ENCODE measurements at regions not wholly inside any gene's neighbourhood (a gene's known extent, or its start where the extent isn't known, plus 50 kb on each side); places are given as distances from the start of the nearest gene placed in this dataset.

DNA sequence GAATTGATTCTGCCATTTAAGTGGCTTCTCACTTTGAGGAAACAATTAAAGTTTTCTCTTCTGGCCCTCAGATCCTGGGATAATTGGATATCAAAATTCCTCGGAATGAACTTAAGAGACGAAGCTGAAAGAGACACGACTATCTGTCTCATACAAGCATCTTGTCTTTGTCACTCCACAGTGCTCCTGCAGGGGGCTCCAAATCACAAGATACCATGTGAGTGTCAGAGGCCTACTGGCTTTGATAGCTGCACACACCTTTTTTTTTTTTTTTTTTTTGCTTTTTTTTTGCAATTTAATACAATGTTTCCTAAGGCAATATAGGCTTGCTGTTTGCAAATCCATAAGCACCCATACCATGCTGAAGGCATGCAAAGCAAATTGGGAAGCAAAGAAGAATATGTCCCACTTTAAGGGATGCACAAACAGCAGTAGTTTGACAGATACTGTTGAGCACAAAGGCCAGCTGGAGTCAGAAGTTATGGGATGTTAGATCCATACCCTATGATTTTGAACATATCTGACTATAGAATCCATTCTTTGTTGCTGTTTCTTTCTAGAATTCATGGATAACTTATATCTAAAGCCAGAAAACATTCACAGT, 109.0 kb upstream of the CBLN2 start:
- no peak overlapping the region for H2AFZ ChIP-seq (ENCODE audit: low read length)
- H4K5ac ChIP-seq (ENCODE audit: insufficient read length, low read depth, low read length) = no peak overlapping the region
- H4K8ac ChIP-seq (replicated peaks; ENCODE audit: insufficient read length, low read depth, low read length) = no peak overlapping the region
- no peak overlapping the region for H3T11ph ChIP-seq (ENCODE audit: low read length)
- peak; percentile 71 for DNase-seq
- H2AK5ac ChIP-seq (ENCODE audit: insufficient read length, low read length) = no peak overlapping the region
- no peak overlapping the region for H3K9ac ChIP-seq (ENCODE audit: extremely low read depth, insufficient read length, low read length)
- H3K9me3 Mint-ChIP-seq = peaks cover 5 to 7% of the 10 kb centered on the region in 2 experiments; a peak in 4 of 5 replicates
- H2BK5ac ChIP-seq (ENCODE audit: insufficient read length, low read length) = no peak overlapping the region
- H2BK120ac ChIP-seq (ENCODE audit: low read depth, low read length, poor library complexity, severe bottlenecking) = no peak overlapping the region
- no peak overlapping the region for H3K23ac ChIP-seq (ENCODE audit: insufficient read length, low read depth, low read length)
- no peaks in the 10 kb centered on the region for H3K4me1 Mint-ChIP-seq
- H3K4ac ChIP-seq (ENCODE audit: low read depth, low read length) = no peak overlapping the region
- WGBS (ENCODE audit: extremely low coverage, insufficient read length, low lambda C conversion rate) = no CpG with 5 or more reads among the region's 3 CpGs
- H4K91ac ChIP-seq (ENCODE audit: insufficient read length, low read depth, low read length) = no peak overlapping the region
- TF ChIP-seq, protein P1, sequence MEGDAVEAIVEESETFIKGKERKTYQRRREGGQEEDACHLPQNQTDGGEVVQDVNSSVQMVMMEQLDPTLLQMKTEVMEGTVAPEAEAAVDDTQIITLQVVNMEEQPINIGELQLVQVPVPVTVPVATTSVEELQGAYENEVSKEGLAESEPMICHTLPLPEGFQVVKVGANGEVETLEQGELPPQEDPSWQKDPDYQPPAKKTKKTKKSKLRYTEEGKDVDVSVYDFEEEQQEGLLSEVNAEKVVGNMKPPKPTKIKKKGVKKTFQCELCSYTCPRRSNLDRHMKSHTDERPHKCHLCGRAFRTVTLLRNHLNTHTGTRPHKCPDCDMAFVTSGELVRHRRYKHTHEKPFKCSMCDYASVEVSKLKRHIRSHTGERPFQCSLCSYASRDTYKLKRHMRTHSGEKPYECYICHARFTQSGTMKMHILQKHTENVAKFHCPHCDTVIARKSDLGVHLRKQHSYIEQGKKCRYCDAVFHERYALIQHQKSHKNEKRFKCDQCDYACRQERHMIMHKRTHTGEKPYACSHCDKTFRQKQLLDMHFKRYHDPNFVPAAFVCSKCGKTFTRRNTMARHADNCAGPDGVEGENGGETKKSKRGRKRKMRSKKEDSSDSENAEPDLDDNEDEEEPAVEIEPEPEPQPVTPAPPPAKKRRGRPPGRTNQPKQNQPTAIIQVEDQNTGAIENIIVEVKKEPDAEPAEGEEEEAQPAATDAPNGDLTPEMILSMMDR (conservative IDR thresholded peaks at IDR 0.05) = peak; percentile 75
- no peak overlapping the region for H3K4me2 ChIP-seq (ENCODE audit: insufficient read depth, insufficient read length, low read length)
- no peaks in the 10 kb centered on the region for H4K20me1 ChIP-seq (ENCODE audit: control insufficient read depth, insufficient read depth, insufficient read length)
- no peaks in the 10 kb centered on the region for H3K27me3 ChIP-seq (ENCODE audit: insufficient read depth, low read length)
- no peak overlapping the region for H2BK12ac ChIP-seq (ENCODE audit: insufficient read length, low read depth, low read length)
- H3K27ac ChIP-seq (ENCODE audit: insufficient read length, low read depth, low read length) = no peak overlapping the region
- no peak overlapping the region for H3K27ac Mint-ChIP-seq
- H2BK20ac ChIP-seq (ENCODE audit: low read depth, low read length, poor library complexity, severe bottlenecking) = no peak overlapping the region
- no peaks in the 10 kb centered on the region for H3K9me3 ChIP-seq (ENCODE audit: control insufficient read depth, low read depth, low read length)
- peaks cover 0 to 4% (median 0%) of the 10 kb centered on the region in 3 experiments; a peak in 2 of 7 replicates for H3K36me3 Mint-ChIP-seq (ENCODE audit: insufficient read depth in 1 of 3, low read depth in 3 of 3)
- H3K4me3 Mint-ChIP-seq = no peak overlapping the region
- no peaks in the 10 kb centered on the region for H3K23me2 ChIP-seq (ENCODE audit: insufficient read length, low read depth, low read length, poor library complexity, severe bottlenecking)
- H3K79me2 ChIP-seq (ENCODE audit: insufficient read depth, low read length) = no peaks in the 10 kb centered on the region
- H2BK15ac ChIP-seq (ENCODE audit: low read depth, low read length) = no peak overlapping the region
- H3K14ac ChIP-seq (ENCODE audit: insufficient read depth, low read length) = no peak overlapping the region
- no peak overlapping the region for H3K18ac ChIP-seq (ENCODE audit: insufficient read length, low read depth, low read length)
- H3K79me1 ChIP-seq (ENCODE audit: insufficient read depth, low read depth, low read length, poor library complexity, severe bottlenecking) = no peaks in the 10 kb centered on the region
- H3K4me1 ChIP-seq (ENCODE audit: insufficient read depth, low read length) = no peaks in the 10 kb centered on the region
- no peak overlapping the region for H3K56ac ChIP-seq (ENCODE audit: insufficient read length, low read depth, low read length)
- H3K27me3 Mint-ChIP-seq (ENCODE audit: low read depth) = peaks cover 4% of the 10 kb centered on the region
